Thyroid gland (tissue), 4 donors: ENCODE measurements at regions not wholly inside any gene's neighbourhood (a gene's known extent, or its start where the extent isn't known, plus 50 kb on each side); places are given as distances from the start of the nearest gene placed in this dataset.

ENCODE experiments used
- POLR2A ChIP-seq, 2 donors: fragments of 450-650 bp; IDR thresholded peaks; one replicate each; pipeline ENCODE4 v1.6.1; 2017; ENCODE audit warnings: antibody characterized with exemption in 2 of 2, mild to moderate bottlenecking in 2 of 2, moderate library complexity in 1 of 2
- TF ChIP-seq, protein P1 (sequence below), 6 experiments: fragments of 200-600 bp in 3 of 6; fragments of 450-650 bp in 3 of 6; sonication (generic) in 3 of 6; IDR thresholded peaks; one replicate each; pipeline ENCODE4 v1.5.1; 2016 to 2019; ENCODE audit warnings: antibody characterized with exemption in 6 of 6, mild to moderate bottlenecking in 2 of 6, inconsistent platforms in 1 of 6, moderate library complexity in 1 of 6

DNA sequence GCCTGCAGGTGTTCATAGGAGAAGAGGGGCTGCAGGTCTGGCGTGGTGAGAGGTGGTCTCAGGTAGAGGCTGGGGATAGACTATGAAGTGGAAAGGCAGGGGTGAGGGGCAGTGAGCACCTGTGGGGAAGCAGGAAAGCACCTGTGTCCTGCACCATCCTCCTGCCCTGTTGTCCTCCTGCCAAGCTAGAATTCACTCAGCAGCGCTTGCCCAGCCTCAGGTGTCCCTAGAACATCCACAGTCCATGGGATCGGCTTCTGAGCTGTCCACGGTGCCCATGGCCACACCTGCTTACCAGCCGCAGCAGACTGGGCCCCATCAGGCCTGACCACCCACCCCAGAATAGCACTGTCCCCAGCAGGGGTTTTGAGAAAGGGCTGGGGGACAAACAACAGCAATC, 456.2 kb upstream of the SULF2 start:
- TF ChIP-seq, protein P1, sequence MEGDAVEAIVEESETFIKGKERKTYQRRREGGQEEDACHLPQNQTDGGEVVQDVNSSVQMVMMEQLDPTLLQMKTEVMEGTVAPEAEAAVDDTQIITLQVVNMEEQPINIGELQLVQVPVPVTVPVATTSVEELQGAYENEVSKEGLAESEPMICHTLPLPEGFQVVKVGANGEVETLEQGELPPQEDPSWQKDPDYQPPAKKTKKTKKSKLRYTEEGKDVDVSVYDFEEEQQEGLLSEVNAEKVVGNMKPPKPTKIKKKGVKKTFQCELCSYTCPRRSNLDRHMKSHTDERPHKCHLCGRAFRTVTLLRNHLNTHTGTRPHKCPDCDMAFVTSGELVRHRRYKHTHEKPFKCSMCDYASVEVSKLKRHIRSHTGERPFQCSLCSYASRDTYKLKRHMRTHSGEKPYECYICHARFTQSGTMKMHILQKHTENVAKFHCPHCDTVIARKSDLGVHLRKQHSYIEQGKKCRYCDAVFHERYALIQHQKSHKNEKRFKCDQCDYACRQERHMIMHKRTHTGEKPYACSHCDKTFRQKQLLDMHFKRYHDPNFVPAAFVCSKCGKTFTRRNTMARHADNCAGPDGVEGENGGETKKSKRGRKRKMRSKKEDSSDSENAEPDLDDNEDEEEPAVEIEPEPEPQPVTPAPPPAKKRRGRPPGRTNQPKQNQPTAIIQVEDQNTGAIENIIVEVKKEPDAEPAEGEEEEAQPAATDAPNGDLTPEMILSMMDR (IDR thresholded peaks at IDR 0.05) = no peak
- no peak for TF ChIP-seq POLR2A (IDR thresholded peaks at IDR 0.05)
